Iris pigment epithelial cell (primary cell): ENCODE measurements at regions not wholly inside any gene's neighbourhood (a gene's known extent, or its start where the extent isn't known, plus 50 kb on each side); places are given as distances from the start of the nearest gene placed in this dataset.
"Not testable (repeated sequence)": the region's sequence is repeated elsewhere in the genome, so short reads cannot be mapped to it uniquely, and the experiment has no call there.

ENCODE experiments used
- DNase-seq: peaks from one replicate; pipeline ENCODE4 v3.0.0-alpha.2; 2011; ENCODE audit warnings: low read depth

DNA sequence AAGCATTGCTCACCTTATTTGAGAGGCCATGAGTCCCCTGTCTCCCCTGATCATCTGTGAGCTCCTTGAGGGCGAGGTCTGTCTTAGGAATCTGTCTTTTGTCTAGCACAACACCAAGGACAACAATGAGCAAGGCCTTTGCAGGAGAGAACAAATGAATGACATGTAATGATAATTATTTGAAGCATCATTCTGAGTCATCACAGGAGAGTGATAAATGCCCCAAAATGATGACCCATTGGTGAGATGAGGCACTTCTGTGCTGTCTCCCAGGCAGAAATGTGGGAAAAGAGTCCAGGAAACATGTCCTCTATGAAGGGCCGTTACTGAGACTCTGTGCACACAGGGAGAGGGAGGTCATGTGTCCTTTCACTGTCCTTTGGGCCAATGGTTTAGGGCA lies 105.2 kb upstream of the LRFN2 start:
- no peak for DNase-seq

DNA sequence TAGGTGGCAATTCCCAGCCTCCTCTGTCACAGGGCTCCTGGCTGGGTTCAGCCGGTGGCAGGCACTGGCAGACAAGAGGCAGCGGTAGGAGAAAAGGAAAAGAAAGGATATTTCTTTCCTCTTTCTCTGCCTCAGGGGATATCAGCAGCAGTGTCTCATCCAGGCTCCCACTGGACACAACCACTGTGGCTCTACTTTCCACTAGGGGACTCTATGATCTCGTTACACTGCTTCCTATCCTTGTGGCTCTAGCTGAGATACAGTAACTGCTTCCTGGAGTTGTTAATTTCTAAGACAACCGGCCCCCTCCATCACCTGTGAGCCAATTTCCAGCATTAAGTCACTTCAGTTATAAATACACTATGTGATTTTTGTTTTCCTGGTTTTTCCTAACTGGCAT lies 102.0 kb upstream of the LRFN2 start:
- DNase-seq, result no peak

DNA sequence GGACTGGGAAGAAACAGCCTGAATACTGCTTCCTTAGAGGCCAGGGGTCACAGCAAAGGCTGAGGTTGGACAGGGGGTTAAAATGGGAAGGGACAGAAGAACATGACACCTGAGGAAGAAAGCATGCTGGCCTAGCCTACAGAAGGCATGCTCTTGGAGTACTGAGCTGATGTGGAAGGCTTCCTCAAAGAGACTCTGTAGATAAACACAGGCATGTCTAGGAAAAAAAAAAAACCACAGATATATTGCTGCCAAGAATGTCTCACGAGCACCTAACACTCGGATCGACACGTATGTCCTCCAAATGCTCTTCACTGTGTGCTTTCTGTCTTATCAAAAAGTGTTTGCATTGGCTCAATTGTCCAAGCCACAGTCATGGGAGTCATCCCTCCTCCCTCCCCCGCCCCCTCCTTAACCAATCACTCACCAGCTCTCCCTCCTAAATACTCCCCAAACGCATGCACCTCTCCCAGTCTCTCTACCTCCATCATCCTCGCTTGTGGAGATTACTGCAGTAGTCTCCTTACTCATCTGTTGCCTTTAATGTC lies 101.1 kb upstream of the LRFN2 start:
- DNase-seq, result no peak

DNA sequence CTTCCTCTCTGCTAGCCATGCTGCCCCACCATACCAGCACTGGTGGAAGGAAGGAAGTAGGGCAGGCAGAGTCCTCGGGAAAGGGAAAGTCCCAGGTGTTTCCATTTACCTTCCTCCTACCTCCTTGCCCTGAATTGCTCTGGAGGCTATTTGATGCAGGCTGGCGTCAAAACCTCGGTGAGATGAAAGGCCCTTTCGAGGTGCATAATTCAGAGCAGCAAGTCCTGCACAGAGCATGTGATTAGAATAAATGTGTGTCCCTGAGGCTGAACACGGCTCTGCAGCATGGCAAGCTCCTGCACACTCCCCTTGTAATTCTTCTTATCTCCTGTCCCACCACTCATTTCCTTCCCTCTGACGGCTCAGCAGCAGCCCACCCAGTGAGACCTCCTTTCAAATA lies 98.7 kb upstream of the LRFN2 start:
- DNase-seq, result no peak

DNA sequence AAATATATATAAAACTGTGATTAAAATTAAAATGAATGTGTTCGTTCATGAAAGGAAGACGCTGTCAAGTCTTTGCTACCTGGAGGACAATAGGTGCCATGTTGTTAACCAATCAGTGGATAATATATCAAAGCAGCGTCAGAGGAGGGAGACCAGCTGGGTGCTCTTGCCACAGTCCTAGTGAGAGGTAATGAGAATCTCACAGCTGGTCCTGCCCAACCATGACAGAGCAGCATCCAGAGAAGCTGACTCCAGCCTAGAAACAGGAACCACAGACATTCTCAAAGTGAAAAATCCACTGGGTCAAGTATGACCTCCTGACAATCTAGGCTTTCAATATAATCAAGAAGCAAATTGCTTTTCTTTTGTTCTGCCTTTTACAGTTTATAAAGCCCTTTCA lies 94.5 kb upstream of the LRFN2 start:
- no peak for DNase-seq

DNA sequence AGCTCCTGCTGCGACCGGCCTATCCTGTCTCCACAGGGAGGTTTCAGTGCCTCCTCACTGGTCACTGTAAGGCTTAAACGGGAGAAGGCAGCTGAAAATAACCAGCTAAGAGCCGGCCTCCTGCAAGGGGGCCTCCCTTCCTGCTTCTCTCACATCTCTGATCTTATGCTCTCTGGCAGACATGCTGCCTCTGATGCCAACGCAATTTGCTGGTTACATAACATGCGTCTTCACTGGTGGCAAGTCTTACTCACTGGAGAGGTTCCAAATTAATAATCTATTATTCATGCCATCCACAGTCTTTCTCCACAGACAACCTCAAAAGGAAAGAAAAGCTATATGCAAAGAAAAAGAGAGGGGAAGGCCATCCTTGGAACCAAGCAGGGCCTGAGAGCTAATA lies 91.8 kb upstream of the LRFN2 start:
- DNase-seq, result no peak

DNA sequence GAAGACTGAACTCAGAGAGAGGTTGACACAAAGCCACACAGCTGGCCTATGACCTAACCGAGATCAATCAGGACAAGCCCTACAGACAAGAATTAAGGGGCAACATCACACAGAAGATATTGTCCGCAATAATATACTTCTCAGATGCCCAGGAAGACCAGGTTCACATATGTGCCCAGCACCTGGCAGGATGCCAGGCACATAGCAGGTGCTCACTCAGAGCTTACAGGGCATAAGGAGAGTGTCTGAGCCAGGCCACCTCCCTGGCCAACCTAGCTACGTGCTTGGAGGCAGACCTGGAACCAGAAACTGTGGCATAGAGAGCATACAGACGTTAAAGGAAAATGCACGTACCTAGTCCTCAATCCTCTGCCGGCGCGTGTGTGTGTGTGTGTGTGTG lies 87.0 kb upstream of the LRFN2 start:
- no peak for DNase-seq

DNA sequence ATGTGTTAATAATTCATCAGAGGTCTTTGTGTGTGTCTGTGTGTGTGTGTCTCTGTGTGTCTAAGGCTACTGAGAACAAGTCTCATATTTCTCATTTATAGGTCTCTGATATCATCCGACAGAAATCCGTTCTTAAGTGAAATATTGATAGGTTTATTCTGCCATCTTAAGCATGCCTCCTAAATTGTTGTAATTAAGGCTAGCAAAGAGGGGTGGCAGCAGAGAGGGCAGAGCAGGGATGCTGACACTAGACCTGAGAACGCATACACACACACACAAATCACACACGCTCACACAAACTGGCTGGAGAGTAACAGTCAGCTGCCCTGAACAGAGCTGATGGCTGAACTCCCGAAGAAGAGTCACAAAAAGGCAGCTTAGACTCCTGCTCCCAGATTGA lies 84.9 kb upstream of the LRFN2 start:
- no peak for DNase-seq

DNA sequence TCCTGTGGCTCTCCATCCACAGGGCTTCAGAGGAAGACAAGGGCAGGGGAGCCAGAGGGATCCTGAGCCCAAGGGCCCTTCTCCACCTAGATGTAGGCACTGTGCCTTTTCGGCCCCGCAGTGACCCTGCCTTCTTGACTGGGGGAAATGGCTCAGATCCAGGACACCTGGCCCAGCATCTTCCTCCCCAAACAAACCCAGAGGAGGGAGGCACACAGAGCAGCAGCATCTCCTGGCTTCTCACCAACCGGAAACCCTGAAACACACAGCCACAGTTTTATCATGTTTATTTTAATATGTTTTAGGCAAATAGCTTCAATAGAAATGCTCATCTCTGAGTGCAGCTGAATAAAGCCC lies 84.5 kb upstream of the LRFN2 start:
- no peak for DNase-seq

DNA sequence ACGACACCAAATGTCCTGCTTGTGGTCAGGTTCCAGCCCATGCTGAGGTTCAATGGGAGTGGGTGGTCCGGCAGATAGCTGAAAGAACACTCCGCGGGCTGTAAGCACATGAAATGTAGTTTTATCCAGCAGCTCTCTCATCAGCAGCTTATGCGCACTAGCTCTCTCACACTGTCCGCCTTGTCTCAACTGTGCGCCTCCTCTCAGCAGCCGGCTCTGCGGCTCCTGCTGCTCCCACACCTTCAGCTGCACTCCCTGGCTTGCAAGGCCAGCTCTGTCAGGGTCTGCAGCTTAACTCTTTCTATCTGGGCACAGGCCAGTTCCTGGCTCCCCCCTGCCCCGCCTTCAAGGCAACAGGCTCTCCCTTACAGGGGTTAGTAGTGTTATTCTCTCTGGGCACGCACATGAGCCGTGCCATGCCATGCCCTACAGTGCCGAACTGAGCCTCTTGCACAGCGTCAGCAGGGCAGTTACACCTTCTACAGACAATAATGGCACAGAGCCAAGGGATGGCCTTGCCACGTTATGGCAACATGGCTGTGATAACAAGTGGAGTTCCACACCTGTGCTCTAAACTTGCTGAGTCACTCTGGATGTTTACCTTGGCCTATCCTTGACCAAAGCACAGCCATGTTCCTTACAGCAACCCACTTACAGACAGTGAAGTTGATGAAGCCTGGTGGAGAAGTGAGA lies 84.0 kb upstream of the LRFN2 start:
- DNase-seq, result no peak

DNA sequence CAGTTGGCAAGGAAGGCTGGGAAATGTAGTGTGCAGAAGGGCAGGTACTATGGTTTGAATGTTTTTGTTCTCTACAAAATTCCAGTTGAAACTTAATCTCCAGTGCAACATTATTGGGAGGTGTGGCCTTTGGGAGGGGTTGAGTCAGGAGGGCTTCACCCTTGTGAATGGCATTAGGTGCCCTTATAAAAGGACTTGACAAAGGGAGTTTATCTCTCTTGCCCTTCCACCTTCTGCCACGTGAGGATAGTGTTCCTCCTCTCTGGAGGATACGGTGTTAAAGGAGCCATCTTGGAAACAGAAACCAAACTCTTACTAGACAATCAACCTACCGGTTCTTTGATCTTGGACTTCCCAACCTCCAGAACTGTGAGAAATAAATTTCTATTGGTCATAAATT lies 82.2 kb upstream of the LRFN2 start:
- no peak for DNase-seq

DNA sequence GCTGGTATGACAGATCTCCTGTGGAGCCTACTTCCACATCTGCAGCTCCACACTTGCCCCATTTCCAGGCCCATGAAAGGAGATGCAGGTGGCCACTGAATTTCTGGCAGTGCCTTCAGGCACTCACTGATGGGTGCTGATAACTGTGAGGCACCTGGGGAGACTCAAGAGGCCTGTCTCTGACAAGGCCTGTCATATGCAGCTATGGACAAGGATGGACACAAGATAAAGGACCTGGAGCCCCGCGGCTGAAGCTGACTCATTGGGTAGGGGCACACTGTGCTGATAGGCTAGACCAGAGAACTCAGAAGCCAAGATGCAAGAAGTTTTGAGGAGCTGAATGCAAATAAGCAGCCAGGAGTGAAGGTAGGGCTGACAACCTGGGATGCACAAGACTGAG lies 81.0 kb upstream of the LRFN2 start:
- DNase-seq, result no peak

DNA sequence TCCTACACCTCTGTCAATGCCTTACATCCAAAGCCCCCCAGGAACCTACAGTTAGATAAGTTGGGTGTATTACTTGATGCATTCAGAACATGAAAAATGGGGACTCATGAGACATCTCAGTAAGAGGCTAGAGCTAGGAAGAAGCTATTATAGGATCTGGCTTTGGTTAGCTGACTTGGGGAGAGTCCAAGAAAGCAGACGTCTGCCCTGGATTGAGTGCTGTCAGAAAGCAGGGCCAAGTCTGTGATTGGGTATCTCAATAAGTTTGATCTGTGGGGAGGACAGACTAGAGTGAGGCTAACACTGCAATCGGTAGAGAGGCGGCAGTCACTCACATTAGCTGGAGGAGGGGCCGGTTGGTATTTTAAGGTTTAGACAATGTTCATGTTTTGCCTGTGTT lies 79.4 kb upstream of the LRFN2 start:
- no peak for DNase-seq

DNA sequence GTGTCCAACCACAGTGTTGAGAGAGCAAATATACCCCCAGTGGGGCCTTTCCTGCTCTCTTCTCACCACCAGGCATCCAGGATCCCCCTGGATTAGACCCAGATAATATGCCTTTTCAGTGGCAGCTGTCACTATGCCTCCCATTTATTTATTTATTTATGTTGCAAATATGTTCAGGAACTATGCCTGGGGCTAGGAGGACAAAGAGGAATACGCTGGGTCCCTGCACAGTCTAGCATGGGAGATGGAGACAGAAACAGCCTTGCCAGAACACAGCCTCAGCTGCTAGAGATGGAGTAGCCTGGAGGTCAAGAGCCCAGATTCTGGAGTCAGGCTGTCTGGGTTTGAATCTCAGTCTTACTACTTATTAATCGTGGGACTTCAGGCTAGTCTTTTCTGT lies 74.6 kb upstream of the LRFN2 start:
- no peak for DNase-seq

DNA sequence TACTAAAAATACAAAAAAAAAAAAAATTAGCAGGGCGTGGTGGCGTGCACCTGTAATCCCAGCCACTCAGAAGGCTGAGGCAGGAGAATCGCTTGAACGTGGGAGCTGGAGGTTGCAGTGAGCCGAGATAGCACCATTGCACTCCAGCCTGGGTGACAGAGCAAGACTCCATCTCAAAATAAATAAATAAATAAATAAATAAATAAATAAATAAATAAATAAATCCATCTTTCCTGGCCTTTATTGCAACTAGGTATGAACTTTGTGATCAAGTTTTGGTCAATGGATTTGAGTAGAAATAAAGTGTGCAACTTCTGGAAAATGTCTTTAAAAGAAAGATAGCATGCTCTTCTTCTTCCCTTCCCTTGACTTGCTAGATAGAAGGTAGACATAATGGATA lies 69.6 kb upstream of the LRFN2 start:
- not testable (repeated sequence) for DNase-seq

DNA sequence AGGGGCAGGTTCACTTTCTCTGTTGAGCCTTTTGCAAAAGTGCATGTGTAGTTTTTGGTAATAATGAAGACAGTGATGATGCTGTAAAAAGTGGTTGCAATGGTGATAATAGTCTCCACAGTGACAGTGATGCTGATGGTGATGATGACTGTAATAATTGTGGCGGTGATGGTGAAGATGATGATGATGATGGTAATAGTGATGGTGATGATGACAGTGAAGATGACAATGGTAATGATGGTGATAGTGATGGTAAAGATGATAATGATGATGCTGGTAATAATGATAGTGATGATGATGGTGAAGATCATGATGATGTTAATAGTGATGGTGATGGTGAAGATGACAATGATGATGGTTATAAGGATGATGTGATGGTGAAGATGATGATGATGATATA lies 67.7 kb upstream of the LRFN2 start:
- no peak for DNase-seq

DNA sequence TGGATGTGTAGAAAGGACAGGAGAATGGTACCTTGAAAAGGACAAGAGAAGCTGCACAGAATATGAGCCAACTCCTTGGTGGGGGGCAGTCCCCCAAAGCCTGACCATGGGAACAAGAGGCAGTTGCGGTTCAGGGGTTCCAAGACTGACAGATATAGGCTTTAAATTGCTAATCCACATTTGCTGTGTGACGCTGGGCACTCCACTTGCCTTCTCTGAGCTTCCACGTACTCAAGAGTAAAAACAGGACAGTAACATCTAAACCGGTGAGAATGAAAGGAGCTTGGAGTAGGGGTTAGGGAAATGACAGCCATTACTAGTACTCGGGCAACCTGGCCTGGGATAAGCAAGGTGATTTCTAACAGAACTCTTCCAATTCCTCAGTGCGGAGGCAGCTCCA lies 57.9 kb upstream of the LRFN2 start:
- no peak for DNase-seq

DNA sequence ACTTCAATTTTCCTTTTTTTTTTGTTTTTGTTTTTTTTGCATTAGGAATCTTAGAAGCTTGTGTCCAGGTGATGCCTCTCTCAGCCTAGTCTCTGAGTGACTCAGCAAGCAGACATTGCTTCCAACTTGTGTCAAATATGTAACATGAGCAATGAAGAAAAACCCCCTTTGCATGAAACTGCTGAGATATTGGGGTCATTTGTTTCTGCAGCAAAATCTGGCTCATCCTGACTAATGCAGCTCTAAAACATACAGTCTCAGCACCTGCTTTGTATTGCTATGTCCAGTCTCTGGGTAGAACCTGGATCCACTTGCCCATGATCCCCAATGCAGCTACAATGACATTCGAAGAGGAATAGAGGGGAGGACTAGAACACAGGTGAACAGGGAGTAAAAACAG lies 55.7 kb upstream of the LRFN2 start:
- no peak for DNase-seq

DNA sequence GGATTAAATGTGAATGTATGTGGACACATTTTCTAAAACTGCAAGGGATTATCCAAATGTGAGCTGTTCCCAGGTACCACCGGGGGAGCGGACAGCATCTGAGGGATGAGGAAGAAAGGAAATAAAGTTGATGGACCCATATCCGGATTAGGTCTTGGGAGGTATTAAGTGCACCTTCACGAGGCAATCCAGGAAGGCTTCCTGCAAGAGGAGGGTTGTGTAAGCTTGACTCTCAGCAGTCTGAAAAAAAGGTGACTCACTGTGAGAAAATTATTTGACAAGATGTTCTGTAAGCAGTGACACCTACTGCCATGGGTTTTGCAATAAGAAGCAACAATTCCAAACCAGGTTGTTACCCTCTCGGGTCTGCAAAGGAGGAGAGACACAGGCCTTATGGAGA lies 55.0 kb upstream of the LRFN2 start:
- no peak for DNase-seq

DNA sequence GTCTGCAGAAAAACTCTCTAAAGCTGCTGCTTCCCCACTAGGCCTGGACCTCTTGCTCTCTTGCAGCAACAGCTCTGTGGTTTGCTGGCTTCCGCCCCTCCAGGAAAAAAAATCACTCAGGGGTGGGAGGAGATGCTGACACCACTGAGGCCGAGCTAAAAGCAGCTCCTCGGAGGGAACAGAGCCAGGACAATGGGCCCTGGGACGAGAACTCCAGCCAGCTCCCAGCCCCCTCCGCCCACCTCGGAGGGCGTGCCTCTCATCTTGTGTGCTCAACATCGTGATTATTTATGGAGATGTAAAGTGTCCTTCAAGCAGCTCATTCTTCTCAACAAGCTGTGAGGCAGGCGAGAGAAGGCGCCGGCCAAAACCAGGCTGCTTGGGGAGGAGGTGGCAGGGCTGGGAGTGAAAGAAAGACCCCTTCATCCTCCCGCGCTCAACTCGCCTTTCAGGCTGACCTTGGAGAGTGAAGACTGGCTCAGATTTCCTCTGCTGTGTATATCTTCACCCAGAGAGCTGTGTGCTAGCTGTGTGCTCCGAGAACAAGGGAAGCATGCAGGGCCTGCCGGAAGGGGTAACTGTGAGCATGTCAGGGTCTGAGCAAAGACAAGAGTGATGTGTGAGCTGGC lies 53.5 kb upstream of the LRFN2 start:
- DNase-seq, result no peak
